ENCODE measurements at regions not wholly inside any gene's neighbourhood (a gene's known extent, or its start where the extent isn't known, plus 50 kb on each side); places are given as distances from the start of the nearest gene placed in this dataset.
A peak's percentile ranks its signal among the peaks of the same experiment; 100 is the strongest.

- no peak for DNase-seq (ENCODE audit: low spot score)
Measured at GRCh38 chr15:77557564-77557963, 75.1 kb downstream of the LINGO1 start.

GRCh38 chr15:77557144-77557543, 75.6 kb downstream of the LINGO1 start:
- DNase-seq (ENCODE audit: low spot score) = no peak

GRCh38 chr15:77556622-77557021, 76.1 kb downstream of the LINGO1 start:
- DNase-seq (ENCODE audit: low spot score) = no peak

GRCh38 chr15:77555232-77555631, 77.5 kb downstream of the LINGO1 start:
- no peak for DNase-seq (ENCODE audit: low spot score)

GRCh38 chr15:77554306-77555080, 78.2 kb downstream of the LINGO1 start:
- DNase-seq (ENCODE audit: low spot score) = no peak

GRCh38 chr15:77553695-77554094, 79.0 kb downstream of the LINGO1 start:
- DNase-seq (ENCODE audit: low spot score) = no peak

- no peak for DNase-seq (ENCODE audit: low spot score)
Measured at GRCh38 chr15:77553257-77553656, 79.5 kb downstream of the LINGO1 start.

- no peak for DNase-seq (ENCODE audit: low spot score)
Measured at GRCh38 chr15:77552066-77552465, 80.6 kb downstream of the LINGO1 start.

GRCh38 chr15:77550301-77551251, 82.1 kb downstream of the LINGO1 start:
- no peak for DNase-seq (ENCODE audit: low spot score)

- no peak for DNase-seq (ENCODE audit: low spot score)
Measured at GRCh38 chr15:77549576-77550288, 83.0 kb downstream of the LINGO1 start.

- no peak for DNase-seq (ENCODE audit: low spot score)
Measured at GRCh38 chr15:77548589-77549557, 83.8 kb downstream of the LINGO1 start.

GRCh38 chr15:77547801-77548588, 84.7 kb downstream of the LINGO1 start:
- no peak for DNase-seq (ENCODE audit: low spot score)

- no peak for DNase-seq (ENCODE audit: low spot score)
Measured at GRCh38 chr15:77546870-77547269, 85.8 kb downstream of the LINGO1 start.

- DNase-seq (ENCODE audit: low spot score) = peak; percentile 33
Measured at GRCh38 chr15:77546050-77546501, 86.6 kb downstream of the LINGO1 start.

- DNase-seq (ENCODE audit: low spot score) = no peak
Measured at GRCh38 chr15:77545058-77545457, 87.7 kb downstream of the LINGO1 start.

GRCh38 chr15:77544162-77544561, 88.5 kb downstream of the LINGO1 start:
- no peak for DNase-seq (ENCODE audit: low spot score)

- DNase-seq (ENCODE audit: low spot score) = peak; percentile 86
Measured at GRCh38 chr15:77543159-77543882, 89.4 kb downstream of the LINGO1 start.

- peak; percentile 25 for DNase-seq (ENCODE audit: low spot score)
Measured at GRCh38 chr15:77542491-77543001, 90.2 kb downstream of the LINGO1 start.

- DNase-seq (ENCODE audit: low spot score) = no peak
Measured at GRCh38 chr15:77541421-77542181, 91.1 kb downstream of the LINGO1 start.
